Endothelial cell (in vitro differentiated cells): ENCODE measurements at regions not wholly inside any gene's neighbourhood (a gene's known extent, or its start where the extent isn't known, plus 50 kb on each side); places are given as distances from the start of the nearest gene placed in this dataset.

Experiments used
- DNase-seq: peaks from one replicate; pipeline ENCODE4 v3.0.0; 2021; ENCODE audit warnings: low spot score
- H3K27ac Mint-ChIP-seq: one replicate; pipeline ENCODE4 v1.8.0; 2021; ENCODE audit warnings: mixed read lengths, inconsistent platforms; ENCODE audit not compliant: unreplicated experiment
- H3K27me3 Mint-ChIP-seq: one replicate; pipeline ENCODE4 v1.8.0; 2021; ENCODE audit warnings: mild to moderate bottlenecking, moderate library complexity, mixed read lengths, inconsistent platforms; ENCODE audit not compliant: unreplicated experiment
- H3K36me3 Mint-ChIP-seq: one replicate; pipeline ENCODE4 v1.8.0; 2021; ENCODE audit warnings: mild to moderate bottlenecking, low read depth, mixed read lengths, inconsistent platforms; ENCODE audit not compliant: unreplicated experiment
- H3K4me1 Mint-ChIP-seq: one replicate; pipeline ENCODE4 v1.8.0; 2021; ENCODE audit warnings: mild to moderate bottlenecking, mixed read lengths, inconsistent platforms; ENCODE audit not compliant: unreplicated experiment
- H3K4me3 Mint-ChIP-seq: one replicate; pipeline ENCODE4 v1.8.0; 2021; ENCODE audit warnings: mild to moderate bottlenecking, mixed read lengths, inconsistent platforms; ENCODE audit not compliant: unreplicated experiment
- H3K9me3 Mint-ChIP-seq: one replicate; pipeline ENCODE4 v1.8.0; 2021; ENCODE audit warnings: mixed read lengths, inconsistent platforms; ENCODE audit not compliant: unreplicated experiment
- TF ChIP-seq, protein P1 (sequence below): fragments of 200-600 bp; sonication (generic); IDR thresholded peaks from one replicate; pipeline ENCODE4 v1.5.0; 2021; ENCODE audit warnings: antibody characterized with exemption; ENCODE audit not compliant: unreplicated experiment

DNA sequence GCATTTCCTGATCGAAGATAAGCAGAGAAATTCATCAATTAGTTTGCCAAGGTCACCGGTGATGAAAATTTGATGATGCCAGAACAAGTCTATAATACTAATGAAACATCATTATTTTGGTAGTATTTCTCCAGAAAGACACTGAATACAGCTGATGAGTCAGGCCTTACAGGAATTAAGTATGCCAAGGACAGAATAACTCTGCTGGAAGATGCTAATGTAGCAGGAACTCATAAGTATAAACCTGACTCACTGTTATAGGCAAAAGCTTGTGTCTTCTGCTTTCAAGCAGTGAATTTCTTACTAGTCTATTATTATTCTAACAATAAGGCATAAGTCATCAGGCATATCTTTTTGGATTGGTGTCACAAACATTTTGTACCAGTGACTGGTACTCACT is 1825.1 kb upstream of the IGFBP7 start:
- no peak overlapping the region for H3K4me3 Mint-ChIP-seq
- no peak overlapping the region for H3K27ac Mint-ChIP-seq
- no peaks in the 10 kb centered on the region for H3K27me3 Mint-ChIP-seq
- DNase-seq = no peak
- no peaks in the 10 kb centered on the region for H3K36me3 Mint-ChIP-seq
- TF ChIP-seq, protein P1, sequence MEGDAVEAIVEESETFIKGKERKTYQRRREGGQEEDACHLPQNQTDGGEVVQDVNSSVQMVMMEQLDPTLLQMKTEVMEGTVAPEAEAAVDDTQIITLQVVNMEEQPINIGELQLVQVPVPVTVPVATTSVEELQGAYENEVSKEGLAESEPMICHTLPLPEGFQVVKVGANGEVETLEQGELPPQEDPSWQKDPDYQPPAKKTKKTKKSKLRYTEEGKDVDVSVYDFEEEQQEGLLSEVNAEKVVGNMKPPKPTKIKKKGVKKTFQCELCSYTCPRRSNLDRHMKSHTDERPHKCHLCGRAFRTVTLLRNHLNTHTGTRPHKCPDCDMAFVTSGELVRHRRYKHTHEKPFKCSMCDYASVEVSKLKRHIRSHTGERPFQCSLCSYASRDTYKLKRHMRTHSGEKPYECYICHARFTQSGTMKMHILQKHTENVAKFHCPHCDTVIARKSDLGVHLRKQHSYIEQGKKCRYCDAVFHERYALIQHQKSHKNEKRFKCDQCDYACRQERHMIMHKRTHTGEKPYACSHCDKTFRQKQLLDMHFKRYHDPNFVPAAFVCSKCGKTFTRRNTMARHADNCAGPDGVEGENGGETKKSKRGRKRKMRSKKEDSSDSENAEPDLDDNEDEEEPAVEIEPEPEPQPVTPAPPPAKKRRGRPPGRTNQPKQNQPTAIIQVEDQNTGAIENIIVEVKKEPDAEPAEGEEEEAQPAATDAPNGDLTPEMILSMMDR = no peak
- H3K4me1 Mint-ChIP-seq = no peaks in the 10 kb centered on the region
- no peaks in the 10 kb centered on the region for H3K9me3 Mint-ChIP-seq

DNA sequence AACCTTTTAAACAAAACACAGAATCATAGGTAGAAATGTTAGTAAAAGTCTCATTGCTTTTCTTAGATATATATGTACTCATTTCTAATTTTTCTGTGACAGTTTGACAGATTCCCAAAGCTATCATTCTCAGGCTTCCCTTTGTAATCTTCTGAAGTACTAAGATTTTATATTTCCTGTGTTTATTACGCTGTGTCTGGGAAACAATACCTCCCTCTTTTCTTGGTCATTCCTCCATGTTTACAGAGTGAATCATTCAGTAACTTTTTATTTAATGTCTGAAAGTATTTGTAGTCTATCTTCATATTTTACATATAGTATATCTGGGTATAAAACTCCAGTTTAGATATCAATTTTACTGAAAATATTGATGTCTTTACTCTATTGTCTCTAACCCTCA is 1826.3 kb upstream of the IGFBP7 start:
- H3K27me3 Mint-ChIP-seq = no peaks in the 10 kb centered on the region
- TF ChIP-seq, protein P1 = no peak

DNA sequence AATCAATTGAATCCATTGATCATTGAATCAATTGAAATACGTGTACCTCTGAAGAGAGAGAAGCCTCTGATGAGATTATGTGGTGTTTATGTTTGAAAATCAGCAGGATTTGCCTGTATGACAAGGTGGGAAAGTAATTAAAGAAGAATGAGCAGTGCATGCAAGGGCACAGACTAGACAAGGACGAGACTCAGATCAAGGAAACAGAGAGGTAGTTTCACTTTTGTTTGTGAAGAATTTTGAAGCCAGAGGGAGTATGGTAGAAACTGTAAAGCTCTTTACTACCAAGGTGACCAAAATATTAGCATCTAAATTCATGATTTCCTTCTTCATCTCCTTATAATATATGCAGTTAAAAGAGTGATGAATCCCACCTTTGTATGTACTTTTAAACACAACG is 1830.0 kb upstream of the IGFBP7 start:
- Mint-ChIP-seq H3K4me3 (no peak overlapping the region), H3K36me3 (no peaks in the 10 kb centered on the region), H3K9me3 (no peaks in the 10 kb centered on the region), H3K27me3 (no peaks in the 10 kb centered on the region), H3K4me1 (no peaks in the 10 kb centered on the region), H3K27ac (no peak overlapping the region)
- no peak for DNase-seq
- TF ChIP-seq, protein P1 = no peak

More for the DNA sequence above, 1826.3 kb upstream of the IGFBP7 start:
- no peaks in the 10 kb centered on the region for H3K36me3 Mint-ChIP-seq
- no peak overlapping the region for H3K27ac Mint-ChIP-seq
- no peak overlapping the region for H3K4me3 Mint-ChIP-seq
- H3K4me1 Mint-ChIP-seq = no peaks in the 10 kb centered on the region
- DNase-seq = no peak
- no peaks in the 10 kb centered on the region for H3K9me3 Mint-ChIP-seq

DNA sequence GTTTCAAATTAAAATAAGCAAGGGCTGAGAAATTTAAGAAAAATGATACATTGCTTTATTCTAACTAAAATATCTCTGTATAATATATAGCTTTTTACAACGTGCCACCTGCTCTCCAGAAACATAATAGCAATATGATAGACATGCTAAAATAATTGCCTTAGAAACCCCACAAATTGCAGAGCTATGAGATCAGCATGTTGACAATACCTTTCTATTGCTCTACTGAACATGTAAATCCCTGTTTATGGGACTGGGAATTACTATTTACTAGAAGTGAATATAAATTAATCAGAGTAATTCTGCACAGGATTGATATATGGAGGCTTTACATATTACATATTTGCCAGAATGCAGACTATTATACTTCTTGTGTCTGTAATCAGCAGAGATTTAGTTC is 1831.1 kb upstream of the IGFBP7 start:
- Mint-ChIP-seq H3K36me3 (no peaks in the 10 kb centered on the region), H3K4me1 (no peaks in the 10 kb centered on the region), H3K9me3 (no peaks in the 10 kb centered on the region), H3K4me3 (no peak overlapping the region), H3K27ac (no peak overlapping the region), H3K27me3 (no peaks in the 10 kb centered on the region)
- DNase-seq = no peak
- TF ChIP-seq, protein P1 = no peak

DNA sequence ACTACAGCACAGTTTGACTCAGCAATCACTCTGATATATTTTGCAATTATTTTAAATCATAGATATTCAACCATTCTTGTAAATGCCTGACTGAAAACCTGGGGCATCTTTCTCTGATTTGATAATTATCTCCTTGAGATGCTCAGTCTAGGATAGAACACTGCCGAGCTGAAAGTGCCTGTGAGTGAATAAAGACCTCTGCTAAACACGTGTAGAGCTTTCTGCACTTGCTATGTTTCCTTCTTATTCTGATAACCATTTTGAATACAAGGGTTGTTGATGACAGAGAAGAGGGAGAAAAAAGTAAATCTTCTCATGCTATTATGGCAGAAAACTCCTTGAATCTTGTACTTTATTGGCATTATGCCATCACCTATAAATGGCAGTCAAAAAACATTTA is 1843.4 kb upstream of the IGFBP7 start:
- Mint-ChIP-seq H3K4me1 (no peaks in the 10 kb centered on the region), H3K27ac (no peak overlapping the region), H3K4me3 (no peak overlapping the region), H3K36me3 (no peaks in the 10 kb centered on the region), H3K9me3 (no peaks in the 10 kb centered on the region), H3K27me3 (no peaks in the 10 kb centered on the region)
- TF ChIP-seq, protein P1 = no peak
- DNase-seq = no peak
